OCI-LY1 (cell line): ENCODE measurements at regions not wholly inside any gene's neighbourhood (a gene's known extent, or its start where the extent isn't known, plus 50 kb on each side); places are given as distances from the start of the nearest gene placed in this dataset.

ENCODE experiments used
- CTCF ChIP-seq: fragments of 200-600 bp; sonication (generic), shearing (Covaris generic); IDR thresholded peaks from 2 replicates; pipeline ENCODE4 v1.5.1; 2017; ENCODE audit warnings: mild to moderate bottlenecking, antibody characterized with exemption, low read length, moderate library complexity, mixed read lengths
- EZH2 ChIP-seq: fragments of 200-600 bp; sonication (generic), shearing (Covaris generic); IDR thresholded peaks from 2 replicates; pipeline ENCODE4 v1.8.0; 2017; ENCODE audit warnings: borderline replicate concordance, mixed run types, mild to moderate bottlenecking, antibody characterized with exemption, low read length, moderate library complexity, mixed read lengths

DNA sequence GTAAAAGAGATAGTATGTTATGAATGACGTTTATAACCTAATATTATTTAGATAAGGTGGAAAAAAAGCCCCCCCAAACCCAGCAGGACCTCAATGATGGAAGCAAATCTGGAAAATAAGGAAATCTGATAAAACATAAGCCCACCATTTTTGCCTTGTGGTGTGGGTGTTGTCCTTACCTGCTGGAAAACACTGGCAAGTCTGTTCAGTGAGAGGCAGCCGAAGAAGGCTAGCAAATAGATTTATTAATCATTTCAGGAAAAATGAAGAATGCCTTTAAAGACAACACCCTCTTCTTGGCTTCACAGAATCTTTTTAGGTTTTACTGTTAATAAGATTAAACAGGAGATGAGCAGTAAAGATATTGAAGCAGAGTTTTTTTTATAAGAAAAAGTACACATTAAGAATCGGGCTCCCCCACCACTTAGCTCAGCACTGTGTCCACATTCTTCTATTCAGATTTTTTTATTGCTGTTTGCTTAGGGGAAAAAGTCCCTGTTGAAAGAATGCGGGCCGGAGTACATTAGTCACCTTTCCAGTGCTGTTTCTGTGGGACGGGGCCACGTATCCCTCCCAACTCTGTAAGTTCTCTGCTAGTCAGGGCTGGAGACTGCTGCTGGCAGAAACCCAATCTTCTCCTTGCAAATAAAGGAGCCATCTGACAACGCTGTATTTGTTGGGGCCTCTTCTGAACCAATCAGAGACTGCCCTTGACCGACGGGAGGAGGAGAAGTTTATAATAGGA lies 104.1 kb downstream of the EVX1 start:
- TF ChIP-seq CTCF (no peak), EZH2 (no peak)
